ENCODE measurements at regions not wholly inside any gene's neighbourhood (a gene's known extent, or its start where the extent isn't known, plus 50 kb on each side); places are given as distances from the start of the nearest gene placed in this dataset.

DNA sequence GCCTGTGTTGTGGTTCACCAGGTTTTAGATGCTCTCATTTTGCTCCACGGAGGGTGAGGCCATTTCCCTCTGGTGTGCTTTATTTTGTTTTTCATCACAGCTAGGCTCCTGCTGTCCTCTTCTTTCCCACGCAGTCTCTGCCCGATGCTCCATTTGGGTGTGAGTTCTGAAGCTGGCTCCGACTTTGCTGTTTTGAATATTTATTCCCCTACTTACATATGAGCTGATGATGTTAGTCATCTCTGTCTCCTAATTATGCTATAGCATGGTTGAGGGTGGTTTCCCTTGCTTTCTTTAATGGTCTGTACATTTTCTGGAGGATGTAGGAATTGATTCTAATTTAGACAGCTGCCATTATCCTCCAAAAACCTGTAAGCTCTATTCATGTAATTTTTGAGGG, 168.1 kb upstream of the MYRIP start:
- TF ChIP-seq EZH2phosphoT487 (IDR thresholded peaks at IDR 0.05; ENCODE audit: insufficient read depth, low read depth) (no peak), EZH2 (IDR thresholded peaks at IDR 0.05; ENCODE audit: insufficient read depth, poor library complexity, severe bottlenecking) (no peak)
